GM23338 (cell line): ENCODE measurements at regions not wholly inside any gene's neighbourhood (a gene's known extent, or its start where the extent isn't known, plus 50 kb on each side); places are given as distances from the start of the nearest gene placed in this dataset.
A peak's percentile ranks its signal among the peaks of the same experiment; 100 is the strongest.
"Not testable (repeated sequence)": the region's sequence is repeated elsewhere in the genome, so short reads cannot be mapped to it uniquely, and the experiment has no call there.

Experiments used
- ATAC-seq: fragments of 200-7000 bp; cut with Tn5 transposase; 3 replicates; pipeline ENCODE4 v1.9.1; 2020
- DNase-seq: peaks from one replicate; pipeline ENCODE4 v3.0.0-alpha.2; 2015; ENCODE audit warnings: low spot score
- H2AFZ ChIP-seq: fragments of 200-600 bp; sonication (generic); 2 replicates; pipeline ENCODE4 v1.8.0; 2016; ENCODE audit warnings: antibody characterized with exemption, mild to moderate bottlenecking, moderate library complexity
- H3F3A ChIP-seq: fragments of 200-600 bp; sonication (generic); replicated peaks from 2 replicates; pipeline ENCODE4 v1.8.0; 2017; ENCODE audit warnings: antibody characterized with exemption, mixed run types, low read depth
- H3K27ac ChIP-seq: fragments of 200-600 bp; sonication (generic); 2 replicates; pipeline ENCODE4 v1.6.1; 2016; ENCODE audit warnings: low read depth
- H3K27me3 ChIP-seq: fragments of 200-600 bp; sonication (generic); 2 replicates; pipeline ENCODE4 v1.8.0; 2016; ENCODE audit warnings: mild to moderate bottlenecking, mixed run types, moderate library complexity; ENCODE audit not compliant: insufficient read depth
- H3K36me3 ChIP-seq: fragments of 200-600 bp; sonication (generic); 2 replicates; pipeline ENCODE4 v1.8.0; 2016; ENCODE audit warnings: mild to moderate bottlenecking; ENCODE audit not compliant: insufficient read depth
- H3K4me1 ChIP-seq: fragments of 200-600 bp; sonication (generic); 2 replicates; pipeline ENCODE4 v1.8.0; 2016; ENCODE audit warnings: mild to moderate bottlenecking, moderate library complexity; ENCODE audit not compliant: insufficient read depth
- H3K4me2 ChIP-seq: fragments of 200-600 bp; sonication (generic); 2 replicates; pipeline ENCODE4 v1.7.1; 2017; ENCODE audit warnings: mixed run types
- H3K4me3 ChIP-seq: fragments of 200-600 bp; sonication (generic); 2 replicates; pipeline ENCODE4 v1.6.1; 2016; ENCODE audit warnings: mixed run types
- H3K79me2 ChIP-seq: fragments of 200-600 bp; sonication (generic); replicated peaks from 2 replicates; pipeline ENCODE4 v1.8.0; 2017; ENCODE audit warnings: mild to moderate bottlenecking; ENCODE audit not compliant: insufficient read depth
- H3K9me2 ChIP-seq: fragments of 200-600 bp; sonication (generic); 2 replicates; pipeline ENCODE4 v1.8.0; 2017; ENCODE audit not compliant: insufficient read depth
- H4K20me1 ChIP-seq: fragments of 200-600 bp; sonication (generic); replicated peaks from 2 replicates; pipeline ENCODE4 v1.8.0; 2017; ENCODE audit warnings: mild to moderate bottlenecking; ENCODE audit not compliant: insufficient read depth
- H3K27ac Mint-ChIP-seq: 2 replicates; pipeline ENCODE4 v1.8.0; 2020; ENCODE audit warnings: inconsistent platforms, mild to moderate bottlenecking, moderate library complexity, mixed read lengths
- H3K27me3 Mint-ChIP-seq: 3 replicates; pipeline ENCODE4 v1.8.0; 2022; ENCODE audit warnings: low read depth, mild to moderate bottlenecking, moderate library complexity, mixed read lengths, inconsistent platforms; ENCODE audit not compliant: insufficient read depth, poor library complexity
- H3K36me3 Mint-ChIP-seq: 3 replicates; pipeline ENCODE4 v1.8.0; 2021; ENCODE audit warnings: low read depth, mild to moderate bottlenecking, inconsistent platforms, moderate library complexity, mixed read lengths
- H3K4me1 Mint-ChIP-seq: 3 replicates; pipeline ENCODE4 v1.8.0; 2020; ENCODE audit warnings: mild to moderate bottlenecking, inconsistent platforms, mixed read lengths
- H3K4me3 Mint-ChIP-seq: 3 replicates; pipeline ENCODE4 v1.8.0; 2021; ENCODE audit warnings: moderate library complexity, mild to moderate bottlenecking, inconsistent platforms, mixed read lengths
- H3K9me3 Mint-ChIP-seq: 3 replicates; pipeline ENCODE4 v1.8.0; 2020; ENCODE audit warnings: moderate library complexity, mild to moderate bottlenecking, inconsistent platforms, mixed read lengths
- CREB1 ChIP-seq: fragments of 250-450 bp; sonication (Bioruptor Pico); IDR thresholded peaks from 2 replicates; pipeline ENCODE4 v1.5.0; 2020; ENCODE audit warnings: low read depth, mild to moderate bottlenecking, moderate library complexity
- EZH2 ChIP-seq: fragments of 200-600 bp; sonication (generic); IDR thresholded peaks from one replicate; pipeline ENCODE4 v1.8.0; 2017; ENCODE audit warnings: antibody characterized with exemption, mild to moderate bottlenecking, low read depth; ENCODE audit not compliant: unreplicated experiment
- EZH2phosphoT487 ChIP-seq: fragments of 200-600 bp; sonication (generic); IDR thresholded peaks from one replicate; pipeline ENCODE4 v1.8.1; 2018; ENCODE audit warnings: antibody characterized with exemption; ENCODE audit not compliant: unreplicated experiment
- JUNB ChIP-seq: IDR thresholded peaks from one replicate; pipeline ENCODE4 v1.6.1; 2016; ENCODE audit warnings: antibody characterized with exemption; ENCODE audit not compliant: unreplicated experiment
- NANOG ChIP-seq: IDR thresholded peaks from 2 replicates; pipeline ENCODE4 v1.6.1; 2016; ENCODE audit warnings: antibody characterized with exemption, borderline replicate concordance
- POLR2AphosphoS5 ChIP-seq: IDR thresholded peaks from 2 replicates; pipeline ENCODE4 v1.6.1; 2016; ENCODE audit warnings: antibody characterized with exemption, low read depth
- ZNF114 ChIP-seq: fragments of 250-450 bp; sonication (Bioruptor Pico); IDR thresholded peaks from 2 replicates; pipeline ENCODE4 v1.5.0; 2020; ENCODE audit warnings: mild to moderate bottlenecking, moderate library complexity
- ZNF331 ChIP-seq: fragments of 250-450 bp; sonication (Bioruptor Pico); IDR thresholded peaks from 2 replicates; pipeline ENCODE4 v1.5.0; 2020; ENCODE audit warnings: low read depth, mild to moderate bottlenecking, moderate library complexity
- TF ChIP-seq, protein P1 (sequence below): IDR thresholded peaks from one replicate; pipeline ENCODE4 v1.6.1; 2018; ENCODE audit warnings: antibody characterized with exemption; ENCODE audit not compliant: unreplicated experiment
- TF ChIP-seq, protein P2 (sequence below): IDR thresholded peaks from 2 replicates; pipeline ENCODE4 v1.6.1; 2016; ENCODE audit warnings: antibody characterized with exemption
- TF ChIP-seq, protein P3 (sequence below), 2 experiments: fragments of 200-600 bp in 1 of 2; sonication (generic) in 1 of 2; conservative IDR thresholded peaks; 2 replicates each; pipeline versions ENCODE4 v1.5.1 to v1.6.1; 2016 to 2017; ENCODE audit warnings: antibody characterized with exemption in 2 of 2, low read depth in 2 of 2, mild to moderate bottlenecking in 2 of 2, moderate library complexity in 1 of 2

- TF ChIP-seq, protein P1, sequence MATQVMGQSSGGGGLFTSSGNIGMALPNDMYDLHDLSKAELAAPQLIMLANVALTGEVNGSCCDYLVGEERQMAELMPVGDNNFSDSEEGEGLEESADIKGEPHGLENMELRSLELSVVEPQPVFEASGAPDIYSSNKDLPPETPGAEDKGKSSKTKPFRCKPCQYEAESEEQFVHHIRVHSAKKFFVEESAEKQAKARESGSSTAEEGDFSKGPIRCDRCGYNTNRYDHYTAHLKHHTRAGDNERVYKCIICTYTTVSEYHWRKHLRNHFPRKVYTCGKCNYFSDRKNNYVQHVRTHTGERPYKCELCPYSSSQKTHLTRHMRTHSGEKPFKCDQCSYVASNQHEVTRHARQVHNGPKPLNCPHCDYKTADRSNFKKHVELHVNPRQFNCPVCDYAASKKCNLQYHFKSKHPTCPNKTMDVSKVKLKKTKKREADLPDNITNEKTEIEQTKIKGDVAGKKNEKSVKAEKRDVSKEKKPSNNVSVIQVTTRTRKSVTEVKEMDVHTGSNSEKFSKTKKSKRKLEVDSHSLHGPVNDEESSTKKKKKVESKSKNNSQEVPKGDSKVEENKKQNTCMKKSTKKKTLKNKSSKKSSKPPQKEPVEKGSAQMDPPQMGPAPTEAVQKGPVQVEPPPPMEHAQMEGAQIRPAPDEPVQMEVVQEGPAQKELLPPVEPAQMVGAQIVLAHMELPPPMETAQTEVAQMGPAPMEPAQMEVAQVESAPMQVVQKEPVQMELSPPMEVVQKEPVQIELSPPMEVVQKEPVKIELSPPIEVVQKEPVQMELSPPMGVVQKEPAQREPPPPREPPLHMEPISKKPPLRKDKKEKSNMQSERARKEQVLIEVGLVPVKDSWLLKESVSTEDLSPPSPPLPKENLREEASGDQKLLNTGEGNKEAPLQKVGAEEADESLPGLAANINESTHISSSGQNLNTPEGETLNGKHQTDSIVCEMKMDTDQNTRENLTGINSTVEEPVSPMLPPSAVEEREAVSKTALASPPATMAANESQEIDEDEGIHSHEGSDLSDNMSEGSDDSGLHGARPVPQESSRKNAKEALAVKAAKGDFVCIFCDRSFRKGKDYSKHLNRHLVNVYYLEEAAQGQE = no peak
- no peak for TF ChIP-seq JUNB
- no peak for TF ChIP-seq ZNF331
- TF ChIP-seq EZH2 = no peak
- TF ChIP-seq, protein P2, sequence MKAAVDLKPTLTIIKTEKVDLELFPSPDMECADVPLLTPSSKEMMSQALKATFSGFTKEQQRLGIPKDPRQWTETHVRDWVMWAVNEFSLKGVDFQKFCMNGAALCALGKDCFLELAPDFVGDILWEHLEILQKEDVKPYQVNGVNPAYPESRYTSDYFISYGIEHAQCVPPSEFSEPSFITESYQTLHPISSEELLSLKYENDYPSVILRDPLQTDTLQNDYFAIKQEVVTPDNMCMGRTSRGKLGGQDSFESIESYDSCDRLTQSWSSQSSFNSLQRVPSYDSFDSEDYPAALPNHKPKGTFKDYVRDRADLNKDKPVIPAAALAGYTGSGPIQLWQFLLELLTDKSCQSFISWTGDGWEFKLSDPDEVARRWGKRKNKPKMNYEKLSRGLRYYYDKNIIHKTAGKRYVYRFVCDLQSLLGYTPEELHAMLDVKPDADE = no peak
- TF ChIP-seq POLR2AphosphoS5 = no peak
These were observed 452.7 kb upstream of the ADGRB3 start (continued) for GRCh38 chr6:68182386-68182785.

GRCh38 chr6:68181027-68181426 lies 454.1 kb upstream of the ADGRB3 start:
- not testable (repeated sequence) for H3F3A ChIP-seq, H3K27ac Mint-ChIP-seq, H3K4me3 ChIP-seq, H2AFZ ChIP-seq, H4K20me1 ChIP-seq, H3K4me1 ChIP-seq, H3K9me2 ChIP-seq, H3K79me2 ChIP-seq, H3K36me3 Mint-ChIP-seq, H3K4me2 ChIP-seq, H3K36me3 ChIP-seq, H3K27ac ChIP-seq, H3K4me3 Mint-ChIP-seq
- ATAC-seq (peak; percentile 85), DNase-seq (peak; percentile 76)
- peaks cover 61% of the 10 kb centered on the region for H3K27me3 Mint-ChIP-seq
- peaks cover 17% of the 10 kb centered on the region for H3K4me1 Mint-ChIP-seq
- H3K27me3 ChIP-seq = peaks cover 93% of the 10 kb centered on the region
- TF ChIP-seq NANOG (peak; percentile 90), POLR2AphosphoS5 (0 out of 2 replicates have a peak, but pooled peaks have one; percentile 32)
- peaks cover 18% of the 10 kb centered on the region for H3K9me3 Mint-ChIP-seq

GRCh38 chr6:68173616-68174015 lies 461.5 kb upstream of the ADGRB3 start:
- no peaks in the 10 kb centered on the region for H3K36me3 Mint-ChIP-seq
- no peaks in the 10 kb centered on the region for H3K4me1 ChIP-seq
- H3K27ac ChIP-seq = no peak overlapping the region
- no peak overlapping the region for H3K4me3 ChIP-seq
- no peaks in the 10 kb centered on the region for H3K9me2 ChIP-seq
- no peaks in the 10 kb centered on the region for H4K20me1 ChIP-seq
- no peaks in the 10 kb centered on the region for H3F3A ChIP-seq
- no peaks in the 10 kb centered on the region for H3K4me1 Mint-ChIP-seq
- peaks cover 3% of the 10 kb centered on the region; the same call in 1 of the 3 replicates for H3K9me3 Mint-ChIP-seq
- DNase-seq (no peak), ATAC-seq (no peak)
- H3K4me2 ChIP-seq = no peak overlapping the region
- no peak overlapping the region for H3K27ac Mint-ChIP-seq
- H3K27me3 Mint-ChIP-seq = peaks cover 13% of the 10 kb centered on the region
- H3K36me3 ChIP-seq = no peaks in the 10 kb centered on the region
- no peak overlapping the region for H3K4me3 Mint-ChIP-seq
- H3K27me3 ChIP-seq = peaks cover 46% of the 10 kb centered on the region
- H2AFZ ChIP-seq = no peak overlapping the region
- no peaks in the 10 kb centered on the region for H3K79me2 ChIP-seq
- TF ChIP-seq CREB1 (no peak), JUNB (no peak), EZH2phosphoT487 (no peak), ZNF331 (no peak), POLR2AphosphoS5 (no peak), ZNF114 (CRISPR knock-in tag) (no peak)
- TF ChIP-seq, protein P3, sequence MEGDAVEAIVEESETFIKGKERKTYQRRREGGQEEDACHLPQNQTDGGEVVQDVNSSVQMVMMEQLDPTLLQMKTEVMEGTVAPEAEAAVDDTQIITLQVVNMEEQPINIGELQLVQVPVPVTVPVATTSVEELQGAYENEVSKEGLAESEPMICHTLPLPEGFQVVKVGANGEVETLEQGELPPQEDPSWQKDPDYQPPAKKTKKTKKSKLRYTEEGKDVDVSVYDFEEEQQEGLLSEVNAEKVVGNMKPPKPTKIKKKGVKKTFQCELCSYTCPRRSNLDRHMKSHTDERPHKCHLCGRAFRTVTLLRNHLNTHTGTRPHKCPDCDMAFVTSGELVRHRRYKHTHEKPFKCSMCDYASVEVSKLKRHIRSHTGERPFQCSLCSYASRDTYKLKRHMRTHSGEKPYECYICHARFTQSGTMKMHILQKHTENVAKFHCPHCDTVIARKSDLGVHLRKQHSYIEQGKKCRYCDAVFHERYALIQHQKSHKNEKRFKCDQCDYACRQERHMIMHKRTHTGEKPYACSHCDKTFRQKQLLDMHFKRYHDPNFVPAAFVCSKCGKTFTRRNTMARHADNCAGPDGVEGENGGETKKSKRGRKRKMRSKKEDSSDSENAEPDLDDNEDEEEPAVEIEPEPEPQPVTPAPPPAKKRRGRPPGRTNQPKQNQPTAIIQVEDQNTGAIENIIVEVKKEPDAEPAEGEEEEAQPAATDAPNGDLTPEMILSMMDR (conservative IDR thresholded peaks at IDR 0.05; ENCODE audit: low read depth in 2 of 2) = no peak
- TF ChIP-seq, protein P2 = no peak
